IMR-90 (cell line): ENCODE measurements at regions not wholly inside any gene's neighbourhood (a gene's known extent, or its start where the extent isn't known, plus 50 kb on each side); places are given as distances from the start of the nearest gene placed in this dataset.

ENCODE experiments used
- ATAC-seq: fragments of 200-7000 bp; cut with Tn5 transposase; 2 replicates; pipeline ENCODE4 v1.9.1; 2020; ENCODE audit warnings: low read depth, mild to moderate bottlenecking, moderate library complexity
- BruUV-seq: library from RNA; stranded (reverse); fragments of 400-500 nt; replicated peaks from 2 replicates; lab custom pipeline; 2021; lab: Mats Ljungman, UMichigan
- CTCF ChIA-PET: fragments of 300-600 bp; formaldehyde crosslinking; extraction: SDS; loops from one replicate; lab custom pipeline; 2021; ENCODE audit warnings: antibody characterized with exemption; lab: Yijun Ruan, JAX
- POLR2A ChIA-PET: fragments of 300-600 bp; sonication (Branson Sonifier 250); formaldehyde crosslinking; loops from one replicate; lab custom pipeline; 2022; ENCODE audit warnings: antibody characterized with exemption; ENCODE audit not compliant: unreplicated experiment; lab: Charles Lee
- DNase-seq: peaks from one replicate; pipeline ENCODE4 v3.0.0; 2013
- H2AFZ ChIP-seq: replicated peaks from 2 replicates; pipeline ENCODE3; 2013; ENCODE audit warnings: low read length, mild to moderate bottlenecking; ENCODE audit not compliant: poor library complexity
- H2AK5ac ChIP-seq: 2 replicates; pipeline ENCODE4 v1.6.1; 2013; ENCODE audit warnings: low read depth, low read length, inconsistent platforms
- H2AK9ac ChIP-seq: replicated peaks from 2 replicates; pipeline ENCODE3; 2013; ENCODE audit warnings: mild to moderate bottlenecking, low read depth, low read length, moderate library complexity; ENCODE audit not compliant: poor library complexity
- H2BK120ac ChIP-seq: 2 replicates; pipeline ENCODE4 v1.6.1; 2013; ENCODE audit warnings: low read depth, low read length, inconsistent platforms
- H2BK15ac ChIP-seq: 3 replicates; pipeline ENCODE4 v1.6.1; 2013; ENCODE audit warnings: low read depth, low read length, inconsistent platforms
- H2BK20ac ChIP-seq: 2 replicates; pipeline ENCODE4 v1.6.1; 2013; ENCODE audit warnings: low read depth, mild to moderate bottlenecking, inconsistent platforms, low read length, moderate library complexity
- H2BK5ac ChIP-seq: 2 replicates; pipeline ENCODE4 v1.6.1; 2013; ENCODE audit warnings: mild to moderate bottlenecking, low read depth, low read length, inconsistent platforms; ENCODE audit not compliant: poor library complexity, severe bottlenecking
- H3K14ac ChIP-seq: replicated peaks from 2 replicates; pipeline ENCODE4 v1.6.1; 2013; ENCODE audit warnings: low read depth, low read length, inconsistent platforms
- H3K18ac ChIP-seq: 2 replicates; pipeline ENCODE4 v1.6.1; 2013; ENCODE audit warnings: low read depth, low read length, control low read depth
- H3K23ac ChIP-seq: 2 replicates; pipeline ENCODE4 v1.6.1; 2013; ENCODE audit warnings: low read depth, low read length, inconsistent platforms
- H3K27ac ChIP-seq: 2 replicates; pipeline ENCODE4 v1.5.1; 2013; ENCODE audit warnings: mild to moderate bottlenecking, control low read depth, low read length; ENCODE audit not compliant: insufficient read depth
- H3K27me3 ChIP-seq: 2 replicates; pipeline ENCODE4 v1.6.1; 2013; ENCODE audit warnings: low read length; ENCODE audit not compliant: control insufficient read depth, insufficient read depth
- H3K36me3 ChIP-seq: 2 replicates; pipeline ENCODE4 v1.6.1; 2013; ENCODE audit warnings: low read length, mixed read lengths; ENCODE audit not compliant: control insufficient read depth, insufficient read depth
- H3K4ac ChIP-seq: 2 replicates; pipeline ENCODE4 v1.6.1; 2013; ENCODE audit warnings: low read depth, low read length, inconsistent platforms
- H3K4me1 ChIP-seq: 2 replicates; pipeline ENCODE4 v1.6.1; 2013; ENCODE audit warnings: low read length, mixed read lengths; ENCODE audit not compliant: control insufficient read depth, insufficient read depth
- H3K4me2 ChIP-seq: 2 replicates; pipeline ENCODE4 v1.6.1; 2013; ENCODE audit warnings: low read depth, mild to moderate bottlenecking, control low read depth, low read length, moderate library complexity
- H3K4me3 ChIP-seq: 2 replicates; pipeline ENCODE4 v1.5.1; 2013; ENCODE audit warnings: low read depth, mild to moderate bottlenecking, control low read depth, low read length, moderate library complexity; ENCODE audit not compliant: insufficient read depth
- H3K56ac ChIP-seq: 2 replicates; pipeline ENCODE4 v1.6.1; 2013; ENCODE audit warnings: low read length, inconsistent platforms; ENCODE audit not compliant: insufficient read depth; ENCODE audit errors: extremely low read depth
- H3K79me1 ChIP-seq, 2 experiments: 2 replicates each; pipeline ENCODE4 v1.6.1; 2013; ENCODE audit warnings: low read length in 2 of 2, inconsistent platforms in 1 of 2, low read depth in 1 of 2
- H3K9ac ChIP-seq: 2 replicates; pipeline ENCODE4 v1.6.1; 2013; ENCODE audit warnings: low read depth, low read length, control low read depth
- H3K9me1 ChIP-seq: 2 replicates; pipeline ENCODE4 v1.6.1; 2013; ENCODE audit warnings: low read length, inconsistent platforms; ENCODE audit not compliant: insufficient read depth
- H3K9me3 ChIP-seq: 2 replicates; pipeline ENCODE4 v1.6.1; 2013; ENCODE audit warnings: low read length; ENCODE audit not compliant: control insufficient read depth, insufficient read depth
- H4K20me1 ChIP-seq: 2 replicates; pipeline ENCODE4 v1.6.1; 2013; ENCODE audit warnings: low read length, inconsistent platforms; ENCODE audit not compliant: insufficient read depth
- H4K5ac ChIP-seq: 2 replicates; pipeline ENCODE4 v1.6.1; 2013; ENCODE audit warnings: mild to moderate bottlenecking, low read depth, low read length, control low read depth
- H4K8ac ChIP-seq, 2 experiments: 2 replicates each; pipeline ENCODE4 v1.6.1; 2013; ENCODE audit warnings: low read depth in 2 of 2, low read length in 2 of 2, control low read depth in 1 of 2, inconsistent platforms in 1 of 2
- H4K91ac ChIP-seq: 2 replicates; pipeline ENCODE4 v1.6.1; 2013; ENCODE audit warnings: low read depth, low read length, inconsistent platforms; ENCODE audit not compliant: insufficient read depth
- CEBPB ChIP-seq: IDR thresholded peaks from 2 replicates; pipeline ENCODE4 v1.6.1; 2012; ENCODE audit warnings: low read depth, low read length, improper control_type of control experiment
- CHD1 ChIP-seq: IDR thresholded peaks from 2 replicates; pipeline ENCODE4 v1.6.1; 2012; ENCODE audit warnings: low read depth, low read length, improper control_type of control experiment
- MXI1 ChIP-seq: IDR thresholded peaks from 2 replicates; pipeline ENCODE4 v1.6.1; 2012; ENCODE audit warnings: low read depth, mild to moderate bottlenecking, low read length, moderate library complexity, borderline replicate concordance
- NFE2L2 ChIP-seq: fragments of 150-350 bp; IDR thresholded peaks from 2 replicates; pipeline ENCODE4 v1.6.1; 2016; ENCODE audit warnings: low read depth, mild to moderate bottlenecking, low read length
- POLR2A ChIP-seq: IDR thresholded peaks from 2 replicates; pipeline ENCODE4 v1.6.1; 2012; ENCODE audit warnings: mild to moderate bottlenecking, low read depth, low read length
- RCOR1 ChIP-seq: IDR thresholded peaks from 2 replicates; pipeline ENCODE4 v1.6.1; 2012; ENCODE audit warnings: mild to moderate bottlenecking, low read length, improper control_type of control experiment; ENCODE audit not compliant: insufficient replicate concordance
- USF2 ChIP-seq: fragments of 150-350 bp; IDR thresholded peaks from 2 replicates; pipeline ENCODE4 v1.6.1; 2017; ENCODE audit warnings: mild to moderate bottlenecking, antibody characterized with exemption, low read length, low read depth
- WGBS, 2 experiments: methylation state at CpG; one replicate each; pipeline versions ENCODE4 v1.1.5 to v1.1.7; 2013; ENCODE audit warnings: missing lambda C conversion rate in 2 of 2; ENCODE audit not compliant: insufficient read length in 1 of 2; ENCODE audit errors: extremely low coverage in 2 of 2; 5-methylcytosine and 5-hydroxymethylcytosine counted together
- dilution Hi-C: fragments of 300-500 bp; cut with HindIII; formaldehyde crosslinking; loops from one replicate; pipeline ENCODE4 v1.14.3; 2018; ENCODE audit warnings: low sequenced_read_pairs; ENCODE audit not compliant: unreplicated experiment
- in situ Hi-C: fragments of 300-500 bp; cut with MboI; formaldehyde crosslinking; loops from 3 replicates; pipeline ENCODE4 v1.14.3; 2019; ENCODE audit warnings: low sequenced_read_pairs, inconsistent platforms, mixed read lengths
- intact Hi-C: fragments of 100-400 bp; cut with micrococcal nuclease; formaldehyde crosslinking; loops from 2 replicates; pipeline ENCODE4 v1.10.0; 2022

- in situ Hi-C loops (no loop called here), dilution Hi-C loops (no loop called here), intact Hi-C loops (no loop called here)
- no peak overlapping the region for H3K56ac ChIP-seq
- no TSS peak for BruUV-seq
- no peak overlapping the region for H2AFZ ChIP-seq
- no peaks in the 10 kb centered on the region for H3K9me1 ChIP-seq
- H3K4me2 ChIP-seq: no peak overlapping the region
- no peak overlapping the region for H2BK20ac ChIP-seq
- H3K27ac ChIP-seq: no peak overlapping the region
- H2BK15ac ChIP-seq: no peak overlapping the region
- peaks cover 35% of the 10 kb centered on the region for H3K9me3 ChIP-seq
- no peak overlapping the region for H4K5ac ChIP-seq
- no peaks in the 10 kb centered on the region for H4K20me1 ChIP-seq
- no peak overlapping the region for H3K14ac ChIP-seq
- H3K36me3 ChIP-seq: no peaks in the 10 kb centered on the region
- no peak overlapping the region for H2BK5ac ChIP-seq
- TF ChIP-seq MXI1: no peak
- TF ChIP-seq USF2: no peak
- no peak for TF ChIP-seq CHD1
- no peak for TF ChIP-seq RCOR1
- TF ChIP-seq NFE2L2: no peak
- TF ChIP-seq POLR2A: no peak
- TF ChIP-seq CEBPB: no peak
- H3K18ac ChIP-seq: no peak overlapping the region
- no peaks in the 10 kb centered on the region for H3K4me1 ChIP-seq
- H4K8ac ChIP-seq: no peak overlapping the region
- ChIA-PET POLR2A (no interaction called here), CTCF (no interaction called here)
- no peak overlapping the region for H2BK120ac ChIP-seq
- no peak overlapping the region for H3K9ac ChIP-seq
- WGBS, 2 experiments: no CpG with 5 or more reads among the region's 5 CpGs
- no peak overlapping the region for H3K23ac ChIP-seq
- H3K4ac ChIP-seq: no peak overlapping the region
- no peaks in the 10 kb centered on the region for H3K27me3 ChIP-seq
- no peak for ATAC-seq
- no peak overlapping the region for H3K4me3 ChIP-seq
- H3K79me1 ChIP-seq: no peaks in the 10 kb centered on the region
- DNase-seq: no peak
- H4K91ac ChIP-seq: no peak overlapping the region
- H2AK9ac ChIP-seq: no peak overlapping the region
- no peak overlapping the region for H2AK5ac ChIP-seq
Observed at GRCh38 chr7:4468320-4469102, 213.6 kb upstream of the FOXK1 start.
